HG02588 (cell line): ENCODE measurements at regions not wholly inside any gene's neighbourhood (a gene's known extent, or its start where the extent isn't known, plus 50 kb on each side); places are given as distances from the start of the nearest gene placed in this dataset.
"Not testable (repeated sequence)": the region's sequence is repeated elsewhere in the genome, so short reads cannot be mapped to it uniquely, and the experiment has no call there.

Experiments
- ATAC-seq: cut with Tn5 transposase; IDR thresholded peaks from one replicate; pipeline ENCODE4 v1.9.1; 2021; ENCODE audit warnings: mild to moderate bottlenecking, moderate library complexity; ENCODE audit not compliant: unreplicated experiment

- ATAC-seq: no peak
Observed at GRCh38 chr20:47865912-47866311, 80.6 kb upstream of the SULF2 start.

DNA sequence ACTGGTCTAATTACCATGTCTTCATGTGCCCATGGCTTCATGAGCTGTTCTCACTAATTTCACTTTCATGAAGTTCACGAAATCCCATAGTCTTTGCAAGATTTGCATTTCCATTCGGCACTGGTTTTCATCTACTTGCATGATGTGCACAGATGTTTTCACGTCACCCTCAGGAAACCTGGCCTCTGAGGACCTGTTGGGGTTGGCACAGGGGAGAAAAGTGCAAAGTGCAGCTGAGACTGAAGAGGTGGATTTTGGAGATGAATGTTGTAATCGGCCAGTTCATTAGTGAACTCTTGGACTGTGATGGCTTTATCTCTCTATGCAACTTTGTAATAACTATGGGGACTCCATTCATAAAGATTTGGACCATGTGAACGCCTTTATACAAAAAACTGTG, 80.2 kb upstream of the SULF2 start:
- no peak for ATAC-seq

- no peak for ATAC-seq
Observed at GRCh38 chr20:47863981-47864380, 78.7 kb upstream of the SULF2 start.

- ATAC-seq: no peak
Observed at GRCh38 chr20:47863315-47863965, 78.2 kb upstream of the SULF2 start.

GRCh38 chr20:47862574-47863240, 77.4 kb upstream of the SULF2 start:
- no peak for ATAC-seq

- no peak for ATAC-seq
Observed at GRCh38 chr20:47861116-47861515, 75.8 kb upstream of the SULF2 start.

DNA sequence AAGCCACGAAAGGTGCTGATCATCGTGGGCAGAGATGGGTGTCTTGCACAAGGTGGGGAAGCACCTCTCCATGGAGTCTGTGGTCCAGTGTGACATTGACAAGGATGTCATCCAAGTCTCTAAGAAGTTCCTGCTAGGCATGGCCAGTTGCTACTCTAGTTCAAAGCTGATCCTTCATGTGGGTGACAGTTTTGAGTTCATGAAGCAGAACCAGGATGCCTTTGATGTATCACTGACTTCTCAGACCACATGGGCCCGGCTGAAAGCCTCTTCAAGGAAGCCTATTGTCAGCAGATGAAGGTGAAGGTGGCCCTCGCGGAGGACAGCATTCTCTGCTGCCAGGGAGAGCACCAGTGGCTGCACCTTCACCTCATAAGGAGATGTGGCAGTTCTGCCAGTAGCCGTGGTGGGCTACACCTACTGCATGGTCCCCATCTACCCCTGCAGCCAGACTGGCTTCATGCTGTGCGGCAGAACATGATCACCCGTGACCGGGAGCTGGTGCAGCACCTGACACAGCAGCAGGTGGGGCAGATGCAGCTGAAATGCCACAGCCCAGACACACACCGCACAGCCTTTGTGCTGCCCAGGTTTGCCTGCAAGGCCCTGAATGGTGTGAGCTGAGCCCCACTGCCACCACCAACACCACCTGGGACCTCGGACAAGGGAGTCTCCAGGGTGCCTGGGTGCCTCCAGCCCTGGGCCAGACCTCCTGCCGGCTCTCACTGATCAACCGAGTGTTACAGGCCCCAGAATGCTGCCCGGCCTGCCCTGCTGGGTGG, 75.0 kb upstream of the SULF2 start:
- no peak for ATAC-seq

DNA sequence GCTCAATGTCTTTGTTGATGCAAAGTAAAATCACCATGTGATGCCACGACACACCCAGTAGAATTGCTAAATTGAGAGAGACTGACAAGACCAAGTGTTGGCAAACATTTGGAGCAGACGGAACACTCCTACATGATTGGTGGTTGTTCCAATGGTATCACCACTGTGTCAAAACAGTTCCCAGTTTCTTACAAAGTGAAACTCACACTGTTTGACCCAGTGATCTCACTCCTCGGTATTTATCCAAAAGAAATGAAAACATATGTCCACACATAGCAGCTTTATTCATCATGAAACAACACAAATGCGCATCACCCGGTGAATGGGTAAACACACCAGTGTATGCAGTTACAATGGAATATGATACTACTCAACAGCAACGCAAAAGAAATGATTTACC, 74.0 kb upstream of the SULF2 start:
- no peak for ATAC-seq

- ATAC-seq: no peak
Observed at GRCh38 chr20:47857569-47858464, 72.5 kb upstream of the SULF2 start.

DNA sequence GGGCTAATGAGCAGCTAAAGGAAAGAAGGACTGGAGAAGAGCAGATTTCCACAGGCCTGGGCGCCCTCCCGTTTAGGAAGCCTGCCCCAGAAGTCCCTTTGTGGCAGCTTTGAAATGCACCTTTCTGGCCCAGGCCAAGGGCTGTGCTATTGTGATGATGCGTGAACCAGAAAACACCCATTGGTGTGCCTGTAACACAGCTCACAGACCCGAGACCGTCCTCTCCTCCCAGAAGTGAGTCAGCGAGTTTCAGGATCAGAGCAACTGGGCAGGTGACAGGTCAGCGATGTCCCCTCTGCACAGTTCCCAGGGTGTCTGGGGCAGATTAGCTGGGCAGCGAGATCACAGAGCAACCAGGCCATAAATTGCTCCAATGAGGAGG, 71.9 kb upstream of the SULF2 start:
- no peak for ATAC-seq

GRCh38 chr20:47855799-47856198, 70.5 kb upstream of the SULF2 start:
- no peak for ATAC-seq

DNA sequence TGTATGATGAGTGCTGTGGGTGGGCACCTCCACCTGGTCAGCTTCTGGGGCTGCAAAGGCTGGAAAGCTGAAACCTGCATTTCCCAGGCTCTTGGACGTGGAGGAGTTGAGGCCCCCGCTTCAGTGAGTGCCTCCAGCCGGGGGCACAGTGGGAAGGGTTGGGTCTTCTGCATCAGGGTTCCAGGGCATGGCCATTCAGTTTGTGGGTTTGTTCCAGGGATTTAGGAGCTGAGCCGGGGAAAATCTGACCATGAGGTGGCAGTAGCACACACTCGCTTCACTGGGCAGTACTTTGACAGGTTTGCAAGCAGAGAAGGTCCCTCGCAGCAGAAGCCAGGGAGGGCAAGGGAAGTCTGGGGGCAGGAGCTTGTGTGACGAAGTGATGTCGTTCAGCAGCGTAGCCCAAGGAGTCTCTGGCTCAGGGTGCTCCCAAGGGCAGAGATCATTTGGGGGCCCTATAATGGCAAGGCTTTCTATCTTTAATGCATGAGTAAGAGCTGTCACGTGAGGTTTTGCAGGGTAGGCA, 69.5 kb upstream of the SULF2 start:
- no peak for ATAC-seq

GRCh38 chr20:47851774-47852173, 66.5 kb upstream of the SULF2 start:
- ATAC-seq: no peak

- no peak for ATAC-seq
Observed at GRCh38 chr20:47850146-47850545, 64.9 kb upstream of the SULF2 start.

DNA sequence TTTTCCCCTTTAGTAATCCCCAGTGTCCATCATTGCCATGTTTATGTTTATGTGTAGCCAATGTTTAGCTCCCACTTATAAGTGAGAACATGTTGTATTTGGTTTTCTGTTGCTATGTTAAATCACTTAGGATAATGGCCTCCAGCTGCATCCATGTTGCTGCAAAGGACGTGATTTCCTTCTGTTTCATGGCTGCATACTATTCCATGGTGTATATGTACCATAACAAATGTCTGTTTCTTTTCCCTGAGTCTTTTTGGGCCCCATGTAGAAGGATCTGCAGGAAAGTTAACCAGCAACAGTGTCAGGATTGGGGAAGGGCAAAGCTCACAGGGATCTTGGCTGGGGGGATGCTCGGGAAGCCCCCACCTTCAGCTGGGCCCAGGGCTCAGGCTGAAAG, 64.3 kb upstream of the SULF2 start:
- no peak for ATAC-seq

- no peak for ATAC-seq
Observed at GRCh38 chr20:47849006-47849405, 63.7 kb upstream of the SULF2 start.

GRCh38 chr20:47848534-47848933, 63.3 kb upstream of the SULF2 start:
- not testable (repeated sequence) for ATAC-seq

DNA sequence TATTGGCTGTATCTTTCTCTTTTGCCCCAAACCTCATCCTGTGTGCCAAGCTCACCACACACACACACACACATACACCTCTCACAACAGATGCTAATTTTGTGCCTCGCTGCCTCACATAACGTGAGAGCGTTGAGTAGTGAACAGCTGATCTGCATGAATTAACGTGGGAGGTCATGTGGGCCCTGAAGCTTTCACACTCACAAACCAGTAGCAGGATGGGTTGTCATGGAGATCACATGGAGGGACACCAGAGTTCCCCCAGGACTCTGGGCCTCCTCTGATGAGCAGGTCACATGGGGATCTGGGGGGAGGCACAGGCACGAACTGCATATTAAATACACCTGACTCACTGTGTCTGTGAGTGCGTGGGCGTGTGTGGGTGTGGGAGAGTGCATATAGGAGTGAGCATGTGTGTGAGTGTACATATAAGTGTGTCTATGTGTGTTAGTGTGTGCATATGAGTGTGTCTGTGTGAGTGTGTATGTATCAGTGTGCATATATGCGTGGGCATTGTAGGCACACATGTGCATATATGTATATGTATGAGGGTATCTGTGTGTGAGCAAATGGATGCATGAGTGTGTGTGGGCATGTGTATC, 62.7 kb upstream of the SULF2 start:
- ATAC-seq: no peak

GRCh38 chr20:47847220-47847619, 61.9 kb upstream of the SULF2 start:
- ATAC-seq: not testable (repeated sequence)

DNA sequence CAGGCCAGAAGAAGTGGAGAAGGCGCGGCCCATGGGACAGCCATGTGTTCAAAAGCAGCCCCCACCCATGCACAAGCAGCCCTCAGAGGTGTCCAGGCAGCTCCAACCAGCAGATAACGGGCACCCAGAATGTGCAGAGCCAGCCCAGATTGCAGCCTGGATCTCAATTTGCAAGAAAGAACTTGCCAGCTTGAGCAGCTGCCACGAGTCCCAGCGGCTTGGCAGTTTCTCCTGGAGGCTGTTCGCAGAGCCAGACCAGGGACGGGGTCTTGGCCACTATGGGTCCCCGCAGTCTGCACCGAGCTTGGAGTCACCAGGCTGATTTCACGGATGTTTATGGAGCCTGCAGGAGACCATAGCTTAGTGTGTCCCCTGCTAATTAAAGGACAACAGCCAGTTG, 61.4 kb upstream of the SULF2 start:
- ATAC-seq: not testable (repeated sequence)
